Mucosa of stomach (tissue), 1 donor: ENCODE measurements at regions not wholly inside any gene's neighbourhood (a gene's known extent, or its start where the extent isn't known, plus 50 kb on each side); places are given as distances from the start of the nearest gene placed in this dataset.
"Not testable (repeated sequence)": the region's sequence is repeated elsewhere in the genome, so short reads cannot be mapped to it uniquely, and the experiment has no call there.

Experiments used
- H3K27me3 ChIP-seq: one replicate; pipeline ENCODE4 v1.7.0; 2013; ENCODE audit warnings: mild to moderate bottlenecking, low read length; ENCODE audit not compliant: control insufficient read depth, insufficient read depth
- H3K36me3 ChIP-seq: one replicate; pipeline ENCODE4 v1.7.0; 2013; ENCODE audit warnings: low read length; ENCODE audit not compliant: control insufficient read depth, insufficient read depth
- H3K4me1 ChIP-seq: one replicate; pipeline ENCODE4 v1.7.0; 2013; ENCODE audit warnings: mild to moderate bottlenecking, low read length; ENCODE audit not compliant: control insufficient read depth, insufficient read depth
- H3K4me3 ChIP-seq: one replicate; pipeline ENCODE4 v1.7.0; 2013; ENCODE audit warnings: low read length
- H3K9ac ChIP-seq: one replicate; pipeline ENCODE4 v1.7.0; 2013; ENCODE audit warnings: mild to moderate bottlenecking, low read length, moderate library complexity
- H3K9me3 ChIP-seq: one replicate; pipeline ENCODE4 v1.7.0; 2013; ENCODE audit warnings: mild to moderate bottlenecking, low read length, moderate library complexity; ENCODE audit not compliant: control insufficient read depth
- donor health status: Pancreatic carcinoma.

GRCh38 chr6:122238861-122239260 lies 160.6 kb upstream of the HSF2 start:
- H3K4me3 ChIP-seq, result no peak overlapping the region
- no peaks in the 10 kb centered on the region for H3K4me1 ChIP-seq
- H3K9me3 ChIP-seq, result no peaks in the 10 kb centered on the region
- no peaks in the 10 kb centered on the region for H3K36me3 ChIP-seq
- H3K9ac ChIP-seq, result no peak overlapping the region
- H3K27me3 ChIP-seq, result no peaks in the 10 kb centered on the region

- Histone ChIP-seq H3K4me3 (no peak overlapping the region), H3K4me1 (no peaks in the 10 kb centered on the region), H3K9ac (no peak overlapping the region), H3K27me3 (no peaks in the 10 kb centered on the region), H3K36me3 (no peaks in the 10 kb centered on the region), H3K9me3 (no peaks in the 10 kb centered on the region)
These were observed 152.4 kb upstream of the HSF2 start for GRCh38 chr6:122246906-122247658.

- no peak overlapping the region for H3K9ac ChIP-seq
- no peaks in the 10 kb centered on the region for H3K9me3 ChIP-seq
- no peak overlapping the region for H3K4me3 ChIP-seq
These were observed 151.3 kb upstream of the HSF2 start for GRCh38 chr6:122248001-122248669.

GRCh38 chr6:122248844-122249243 lies 150.6 kb upstream of the HSF2 start:
- H3K9ac ChIP-seq, result no peak overlapping the region
- no peaks in the 10 kb centered on the region for H3K4me1 ChIP-seq
- H3K36me3 ChIP-seq, result no peaks in the 10 kb centered on the region

More at GRCh38 chr6:122248001-122248669, 151.3 kb upstream of the HSF2 start:
- no peaks in the 10 kb centered on the region for H3K27me3 ChIP-seq
- no peaks in the 10 kb centered on the region for H3K36me3 ChIP-seq
- no peaks in the 10 kb centered on the region for H3K4me1 ChIP-seq

GRCh38 chr6:122258839-122259238 lies 140.6 kb upstream of the HSF2 start:
- H3K4me1 ChIP-seq, result no peaks in the 10 kb centered on the region
- no peak overlapping the region for H3K9ac ChIP-seq
- H3K27me3 ChIP-seq, result no peaks in the 10 kb centered on the region
- no peaks in the 10 kb centered on the region for H3K9me3 ChIP-seq
- H3K4me3 ChIP-seq, result no peak overlapping the region
- no peaks in the 10 kb centered on the region for H3K36me3 ChIP-seq

More at GRCh38 chr6:122248844-122249243, 150.6 kb upstream of the HSF2 start:
- Histone ChIP-seq H3K4me3 (no peak overlapping the region), H3K9me3 (no peaks in the 10 kb centered on the region), H3K27me3 (no peaks in the 10 kb centered on the region)

GRCh38 chr6:122264557-122264956 lies 134.9 kb upstream of the HSF2 start:
- H3K4me3 ChIP-seq, result no peak overlapping the region
- no peaks in the 10 kb centered on the region for H3K4me1 ChIP-seq
- H3K36me3 ChIP-seq, result no peaks in the 10 kb centered on the region
- no peaks in the 10 kb centered on the region for H3K9me3 ChIP-seq
- H3K27me3 ChIP-seq, result no peaks in the 10 kb centered on the region
- H3K9ac ChIP-seq, result no peak overlapping the region

GRCh38 chr6:122265755-122266154 lies 133.7 kb upstream of the HSF2 start:
- no peaks in the 10 kb centered on the region for H3K36me3 ChIP-seq
- no peak overlapping the region for H3K4me3 ChIP-seq
- no peaks in the 10 kb centered on the region for H3K9me3 ChIP-seq
- no peak overlapping the region for H3K9ac ChIP-seq
- no peaks in the 10 kb centered on the region for H3K27me3 ChIP-seq
- H3K4me1 ChIP-seq, result no peaks in the 10 kb centered on the region

GRCh38 chr6:122268394-122268793 lies 131.1 kb upstream of the HSF2 start:
- no peak overlapping the region for H3K9ac ChIP-seq
- H3K4me3 ChIP-seq, result no peak overlapping the region
- no peaks in the 10 kb centered on the region for H3K9me3 ChIP-seq
- no peaks in the 10 kb centered on the region for H3K36me3 ChIP-seq
- H3K27me3 ChIP-seq, result no peaks in the 10 kb centered on the region
- H3K4me1 ChIP-seq, result no peaks in the 10 kb centered on the region

- Histone ChIP-seq H3K4me1 (no peaks in the 10 kb centered on the region), H3K27me3 (no peaks in the 10 kb centered on the region), H3K36me3 (no peaks in the 10 kb centered on the region), H3K9ac (no peak overlapping the region), H3K9me3 (no peaks in the 10 kb centered on the region), H3K4me3 (no peak overlapping the region)
These were observed 122.8 kb upstream of the HSF2 start for GRCh38 chr6:122276637-122277036.

GRCh38 chr6:122280105-122281021 lies 119.1 kb upstream of the HSF2 start:
- not testable (repeated sequence) for H3K4me3 ChIP-seq, H3K4me1 ChIP-seq, H3K36me3 ChIP-seq, H3K27me3 ChIP-seq, H3K9ac ChIP-seq, H3K9me3 ChIP-seq

GRCh38 chr6:122283884-122284283 lies 115.6 kb upstream of the HSF2 start:
- H3K36me3 ChIP-seq, result no peaks in the 10 kb centered on the region
- H3K4me1 ChIP-seq, result no peaks in the 10 kb centered on the region
- no peaks in the 10 kb centered on the region for H3K27me3 ChIP-seq
- H3K9me3 ChIP-seq, result no peaks in the 10 kb centered on the region
- no peak overlapping the region for H3K4me3 ChIP-seq
- no peak overlapping the region for H3K9ac ChIP-seq

- H3K4me3 ChIP-seq, result no peak overlapping the region
- no peaks in the 10 kb centered on the region for H3K36me3 ChIP-seq
- no peaks in the 10 kb centered on the region for H3K4me1 ChIP-seq
- no peaks in the 10 kb centered on the region for H3K9me3 ChIP-seq
- H3K27me3 ChIP-seq, result no peaks in the 10 kb centered on the region
- H3K9ac ChIP-seq, result no peak overlapping the region
These were observed 114.6 kb upstream of the HSF2 start for GRCh38 chr6:122284848-122285247.
